Keratinocyte (primary cell): ENCODE measurements at regions not wholly inside any gene's neighbourhood (a gene's known extent, or its start where the extent isn't known, plus 50 kb on each side); places are given as distances from the start of the nearest gene placed in this dataset.

Experiments used
- EZH2 ChIP-seq: IDR thresholded peaks from one replicate; pipeline ENCODE4 v1.6.1; 2012; ENCODE audit warnings: inconsistent platforms, mild to moderate bottlenecking, low read length, moderate library complexity
- TF ChIP-seq, protein P1 (sequence below), 3 experiments: IDR thresholded peaks in 1 of 3; conservative IDR thresholded peaks in 1 of 3; optimal IDR thresholded peaks in 1 of 3; 2 replicates in 2 of 3; 3 replicates in 1 of 3; pipeline versions ENCODE3 to v1.5.1; 2011; ENCODE audit warnings: low read length in 3 of 3, mild to moderate bottlenecking in 3 of 3, moderate library complexity in 2 of 3, control low read depth in 1 of 3, inconsistent platforms in 1 of 3; ENCODE audit not compliant: insufficient read depth in 2 of 3; ENCODE audit errors: extremely low read depth in 1 of 3

GRCh38 chr2:123777116-123777515, 248.0 kb upstream of the CNTNAP5 start:
- TF ChIP-seq, protein P1, sequence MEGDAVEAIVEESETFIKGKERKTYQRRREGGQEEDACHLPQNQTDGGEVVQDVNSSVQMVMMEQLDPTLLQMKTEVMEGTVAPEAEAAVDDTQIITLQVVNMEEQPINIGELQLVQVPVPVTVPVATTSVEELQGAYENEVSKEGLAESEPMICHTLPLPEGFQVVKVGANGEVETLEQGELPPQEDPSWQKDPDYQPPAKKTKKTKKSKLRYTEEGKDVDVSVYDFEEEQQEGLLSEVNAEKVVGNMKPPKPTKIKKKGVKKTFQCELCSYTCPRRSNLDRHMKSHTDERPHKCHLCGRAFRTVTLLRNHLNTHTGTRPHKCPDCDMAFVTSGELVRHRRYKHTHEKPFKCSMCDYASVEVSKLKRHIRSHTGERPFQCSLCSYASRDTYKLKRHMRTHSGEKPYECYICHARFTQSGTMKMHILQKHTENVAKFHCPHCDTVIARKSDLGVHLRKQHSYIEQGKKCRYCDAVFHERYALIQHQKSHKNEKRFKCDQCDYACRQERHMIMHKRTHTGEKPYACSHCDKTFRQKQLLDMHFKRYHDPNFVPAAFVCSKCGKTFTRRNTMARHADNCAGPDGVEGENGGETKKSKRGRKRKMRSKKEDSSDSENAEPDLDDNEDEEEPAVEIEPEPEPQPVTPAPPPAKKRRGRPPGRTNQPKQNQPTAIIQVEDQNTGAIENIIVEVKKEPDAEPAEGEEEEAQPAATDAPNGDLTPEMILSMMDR (optimal IDR thresholded peaks at IDR 0.05 in 1 of 3, IDR thresholded peaks at IDR 0.05 in 1 of 3, conservative IDR thresholded peaks at IDR 0.05 in 1 of 3; ENCODE audit: extremely low read depth in 1 of 3, insufficient read depth in 2 of 3, low read length in 3 of 3): no peak
- no peak for TF ChIP-seq EZH2
